ENCODE measurements at regions not wholly inside any gene's neighbourhood (a gene's known extent, or its start where the extent isn't known, plus 50 kb on each side); places are given as distances from the start of the nearest gene placed in this dataset.

DNA sequence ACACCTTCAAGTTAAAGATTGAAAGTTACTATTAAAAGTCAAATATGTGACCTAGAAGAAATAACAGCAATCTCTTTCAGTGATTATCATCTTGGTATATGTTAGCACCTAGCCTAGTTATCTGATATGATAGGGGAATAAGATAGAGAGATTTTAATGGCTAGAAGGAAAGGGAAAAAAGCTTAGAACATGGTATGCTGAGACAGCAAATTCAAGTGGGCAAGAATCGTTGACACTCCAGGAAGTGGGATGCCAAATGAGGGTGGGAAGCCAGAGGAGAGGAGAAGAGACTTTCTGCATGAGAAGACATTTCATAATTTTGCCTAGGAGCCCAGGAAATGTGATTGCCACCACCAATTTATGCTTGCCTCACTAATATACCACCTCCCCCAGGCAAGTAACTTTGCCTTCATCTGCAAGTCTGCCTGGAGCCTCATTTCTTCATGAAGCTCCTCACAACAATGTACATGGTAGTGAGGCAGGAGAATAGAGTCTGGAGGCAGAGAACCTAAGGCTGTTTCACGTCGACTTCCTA lies 504.9 kb downstream of the TNS1 start:
- no peaks in the 10 kb centered on the region for H3K36me3 ChIP-seq
- DNase-seq = no peak
- H3K27ac ChIP-seq = no peak overlapping the region
- no peaks in the 10 kb centered on the region for H3K27me3 ChIP-seq (ENCODE audit: insufficient read depth, low read depth, severe bottlenecking)
- H3K4me3 ChIP-seq (ENCODE audit: low read depth, low read length) = no peak overlapping the region
- H3K9me3 ChIP-seq (ENCODE audit: severe bottlenecking) = no peaks in the 10 kb centered on the region
- TF ChIP-seq, protein P1, sequence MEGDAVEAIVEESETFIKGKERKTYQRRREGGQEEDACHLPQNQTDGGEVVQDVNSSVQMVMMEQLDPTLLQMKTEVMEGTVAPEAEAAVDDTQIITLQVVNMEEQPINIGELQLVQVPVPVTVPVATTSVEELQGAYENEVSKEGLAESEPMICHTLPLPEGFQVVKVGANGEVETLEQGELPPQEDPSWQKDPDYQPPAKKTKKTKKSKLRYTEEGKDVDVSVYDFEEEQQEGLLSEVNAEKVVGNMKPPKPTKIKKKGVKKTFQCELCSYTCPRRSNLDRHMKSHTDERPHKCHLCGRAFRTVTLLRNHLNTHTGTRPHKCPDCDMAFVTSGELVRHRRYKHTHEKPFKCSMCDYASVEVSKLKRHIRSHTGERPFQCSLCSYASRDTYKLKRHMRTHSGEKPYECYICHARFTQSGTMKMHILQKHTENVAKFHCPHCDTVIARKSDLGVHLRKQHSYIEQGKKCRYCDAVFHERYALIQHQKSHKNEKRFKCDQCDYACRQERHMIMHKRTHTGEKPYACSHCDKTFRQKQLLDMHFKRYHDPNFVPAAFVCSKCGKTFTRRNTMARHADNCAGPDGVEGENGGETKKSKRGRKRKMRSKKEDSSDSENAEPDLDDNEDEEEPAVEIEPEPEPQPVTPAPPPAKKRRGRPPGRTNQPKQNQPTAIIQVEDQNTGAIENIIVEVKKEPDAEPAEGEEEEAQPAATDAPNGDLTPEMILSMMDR (IDR thresholded peaks at IDR 0.05; ENCODE audit: low read depth, low read length) = no peak

DNA sequence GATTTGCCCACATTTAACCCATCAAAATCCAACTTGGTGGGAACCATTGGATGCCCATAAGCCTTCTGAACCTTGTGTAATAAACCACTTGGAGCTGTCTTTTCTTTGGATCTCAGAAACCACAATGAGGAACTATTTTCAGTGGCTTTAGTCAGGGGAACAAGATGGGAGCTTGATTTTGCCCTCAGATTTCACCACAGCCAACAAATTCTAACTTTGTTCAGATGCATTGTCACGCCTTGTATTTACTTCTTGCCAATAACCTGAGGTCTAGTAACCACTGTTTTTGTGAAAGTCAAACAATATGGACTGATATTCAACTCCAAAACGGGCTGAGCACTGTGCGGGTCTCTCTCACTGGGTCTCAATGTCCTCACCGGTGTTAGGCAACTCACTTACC lies 508.2 kb downstream of the TNS1 start:
- no peak for DNase-seq
- TF ChIP-seq, protein P1 (IDR thresholded peaks at IDR 0.05; ENCODE audit: low read depth, low read length) = no peak
- H3K36me3 ChIP-seq = no peaks in the 10 kb centered on the region
- no peaks in the 10 kb centered on the region for H3K27me3 ChIP-seq (ENCODE audit: insufficient read depth, low read depth, severe bottlenecking)
- H3K4me3 ChIP-seq (ENCODE audit: low read depth, low read length) = no peak overlapping the region
- H3K9me3 ChIP-seq (ENCODE audit: severe bottlenecking) = no peaks in the 10 kb centered on the region
- no peak overlapping the region for H3K27ac ChIP-seq

DNA sequence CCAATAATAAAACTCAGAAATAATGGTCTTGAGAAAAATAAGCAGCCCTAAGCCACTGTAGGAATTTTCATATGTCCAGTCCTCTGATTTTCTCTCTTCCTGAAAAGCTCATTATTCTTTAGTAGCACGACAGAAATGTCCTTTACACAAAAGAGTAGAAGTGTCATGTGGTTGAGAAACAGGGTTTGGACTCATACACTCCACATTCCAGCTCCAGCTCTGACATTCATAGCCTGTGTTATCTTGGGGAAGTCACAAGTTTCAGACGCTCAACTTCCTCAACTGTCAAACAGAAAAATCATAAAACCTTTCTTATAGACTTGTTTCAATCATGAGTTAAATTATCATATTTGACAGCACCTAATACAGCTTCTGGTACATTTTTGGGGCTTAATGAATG lies 511.5 kb downstream of the TNS1 start:
- no peak for DNase-seq
- Histone ChIP-seq H3K27ac (no peak overlapping the region), H3K36me3 (no peaks in the 10 kb centered on the region), H3K4me3 (ENCODE audit: low read depth, low read length) (no peak overlapping the region), H3K9me3 (ENCODE audit: severe bottlenecking) (no peaks in the 10 kb centered on the region), H3K27me3 (ENCODE audit: insufficient read depth, low read depth, severe bottlenecking) (no peaks in the 10 kb centered on the region)
- TF ChIP-seq, protein P1 (IDR thresholded peaks at IDR 0.05; ENCODE audit: low read depth, low read length) = no peak

DNA sequence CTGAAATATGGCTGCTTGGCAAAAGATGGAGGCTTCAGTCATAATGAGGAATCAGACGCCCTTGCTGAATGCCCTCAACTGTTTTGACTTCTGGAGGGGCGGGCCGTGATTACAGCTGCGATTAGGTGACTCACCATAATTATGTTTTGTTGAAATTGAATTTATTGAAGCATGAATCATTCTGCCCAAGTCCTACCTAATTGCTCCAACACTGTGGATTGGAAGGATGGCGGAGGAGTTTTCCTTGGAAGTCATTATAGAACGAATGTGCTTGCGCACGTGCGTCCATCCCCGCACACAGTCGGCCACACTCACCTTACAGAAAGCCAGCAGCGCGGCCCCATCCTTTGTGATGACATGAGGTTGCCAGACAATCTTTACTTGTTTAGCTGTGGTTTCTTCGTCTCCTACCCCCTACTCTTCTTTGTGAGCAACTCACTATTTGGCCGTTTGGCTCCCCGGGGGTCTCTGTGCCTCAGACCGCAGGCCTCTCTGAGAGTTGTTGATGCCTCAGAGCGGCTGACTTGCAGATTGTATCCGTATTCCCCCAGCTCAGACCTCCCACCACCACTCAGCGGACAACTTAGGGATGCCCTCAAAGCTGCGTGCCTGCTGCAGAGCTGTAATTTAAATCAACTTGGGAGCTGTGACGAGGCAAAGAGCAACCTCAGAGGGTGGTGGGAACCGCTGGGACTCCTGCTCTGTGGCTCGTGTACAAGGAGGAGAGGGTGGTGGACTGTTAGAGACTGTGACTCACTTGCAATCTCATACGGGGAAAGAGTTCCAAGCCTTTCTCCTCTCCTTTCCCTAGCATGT lies 513.4 kb downstream of the TNS1 start:
- no peak for DNase-seq
- TF ChIP-seq, protein P1 (IDR thresholded peaks at IDR 0.05; ENCODE audit: low read depth, low read length) = no peak
- Histone ChIP-seq H3K9me3 (ENCODE audit: severe bottlenecking) (no peaks in the 10 kb centered on the region), H3K27ac (no peak overlapping the region), H3K4me3 (ENCODE audit: low read depth, low read length) (no peak overlapping the region), H3K36me3 (no peaks in the 10 kb centered on the region), H3K27me3 (ENCODE audit: insufficient read depth, low read depth, severe bottlenecking) (no peaks in the 10 kb centered on the region)

DNA sequence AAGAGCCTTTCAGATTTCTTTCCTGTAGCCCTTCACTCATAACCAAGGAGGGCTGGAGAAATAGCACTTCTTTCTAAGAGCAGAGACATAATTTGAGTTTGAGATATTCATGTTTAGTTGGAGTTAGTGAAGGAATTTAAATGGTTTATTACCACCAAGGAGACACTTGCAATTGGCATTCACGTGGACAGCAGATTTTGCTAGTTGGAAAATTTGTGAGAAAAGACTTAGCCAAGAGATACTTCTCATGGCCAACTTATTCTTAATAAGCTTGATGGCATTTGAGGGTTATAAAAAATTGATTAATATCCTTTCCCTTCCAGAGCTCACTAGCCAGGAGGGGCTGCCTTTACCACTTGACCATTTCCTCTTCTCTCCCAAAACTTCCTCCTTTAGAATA lies 518.7 kb downstream of the TNS1 start:
- TF ChIP-seq, protein P1 (IDR thresholded peaks at IDR 0.05; ENCODE audit: low read depth, low read length) = no peak
- Histone ChIP-seq H3K9me3 (ENCODE audit: severe bottlenecking) (no peaks in the 10 kb centered on the region), H3K27me3 (ENCODE audit: insufficient read depth, low read depth, severe bottlenecking) (no peaks in the 10 kb centered on the region), H3K27ac (no peak overlapping the region), H3K36me3 (no peaks in the 10 kb centered on the region), H3K4me3 (ENCODE audit: low read depth, low read length) (no peak overlapping the region)
- DNase-seq = no peak

Measured in WERI-Rb-1 (cell line).